Medulla oblongata (tissue), 1 donor: ENCODE measurements at regions not wholly inside any gene's neighbourhood (a gene's known extent, or its start where the extent isn't known, plus 50 kb on each side); places are given as distances from the start of the nearest gene placed in this dataset.
A peak's percentile ranks its signal among the peaks of the same experiment; 100 is the strongest.

Experiments used
- DNase-seq: peaks from one replicate; pipeline ENCODE4 v3.0.0-alpha.2; 2015; ENCODE audit errors: extremely low spot score

- DNase-seq = no peak
Observed at GRCh38 chr2:66802877-66803276, 368.0 kb downstream of the MEIS1 start.

- DNase-seq = no peak
Observed at GRCh38 chr2:66803726-66804125, 368.8 kb downstream of the MEIS1 start.

- peak; percentile 51 for DNase-seq
Observed at GRCh38 chr2:66805016-66805865, 370.3 kb downstream of the MEIS1 start.

- DNase-seq = no peak
Observed at GRCh38 chr2:66805968-66806367, 371.0 kb downstream of the MEIS1 start.

GRCh38 chr2:66813525-66813924 is 378.6 kb downstream of the MEIS1 start:
- no peak for DNase-seq

GRCh38 chr2:66813976-66814375 is 379.1 kb downstream of the MEIS1 start:
- no peak for DNase-seq

GRCh38 chr2:66814916-66815315 is 380.0 kb downstream of the MEIS1 start:
- DNase-seq = no peak

- DNase-seq = no peak
Observed at GRCh38 chr2:66815886-66816285, 381.0 kb downstream of the MEIS1 start.

GRCh38 chr2:66821168-66821567 is 386.2 kb downstream of the MEIS1 start:
- no peak for DNase-seq

- no peak for DNase-seq
Observed at GRCh38 chr2:66822186-66822585, 387.3 kb downstream of the MEIS1 start.

GRCh38 chr2:66824926-66825325 is 390.0 kb downstream of the MEIS1 start:
- no peak for DNase-seq

GRCh38 chr2:66827851-66828250 is 392.9 kb downstream of the MEIS1 start:
- DNase-seq = no peak

GRCh38 chr2:66828876-66829275 is 394.0 kb downstream of the MEIS1 start:
- DNase-seq = no peak

GRCh38 chr2:66830881-66831280 is 396.0 kb downstream of the MEIS1 start:
- DNase-seq = no peak

- DNase-seq = no peak
Observed at GRCh38 chr2:66832646-66833435, 397.9 kb downstream of the MEIS1 start.

GRCh38 chr2:66834859-66835258 is 399.9 kb downstream of the MEIS1 start:
- DNase-seq = no peak

- DNase-seq = no peak
Observed at GRCh38 chr2:66836851-66837250, 401.9 kb downstream of the MEIS1 start.

- no peak for DNase-seq
Observed at GRCh38 chr2:66839551-66840320, 404.8 kb downstream of the MEIS1 start.

GRCh38 chr2:66840321-66841002 is 405.5 kb downstream of the MEIS1 start:
- DNase-seq = no peak

GRCh38 chr2:66843847-66844246 is 408.9 kb downstream of the MEIS1 start:
- no peak for DNase-seq

- no peak for DNase-seq
Observed at GRCh38 chr2:66845307-66845706, 410.4 kb downstream of the MEIS1 start.

- no peak for DNase-seq
Observed at GRCh38 chr2:66846887-66847286, 412.0 kb downstream of the MEIS1 start.
